A673 (cell line): ENCODE measurements at regions not wholly inside any gene's neighbourhood (a gene's known extent, or its start where the extent isn't known, plus 50 kb on each side); places are given as distances from the start of the nearest gene placed in this dataset.

Experiments used
- EZH2 ChIP-seq: fragments of 200-600 bp; sonication (generic); IDR thresholded peaks from 2 replicates; pipeline ENCODE4 v1.6.1; 2017; ENCODE audit warnings: borderline replicate concordance, low read depth, mild to moderate bottlenecking, mixed read lengths, antibody characterized with exemption, low read length; ENCODE audit not compliant: poor library complexity, severe bottlenecking
- TF ChIP-seq, protein P1 (sequence below): fragments of 300-800, 200-600 bp; sonication (generic); conservative IDR thresholded peaks from 2 replicates; pipeline ENCODE4 v1.5.1; 2017; ENCODE audit warnings: low read depth, mild to moderate bottlenecking, antibody characterized with exemption, low read length, moderate library complexity, mixed read lengths

DNA sequence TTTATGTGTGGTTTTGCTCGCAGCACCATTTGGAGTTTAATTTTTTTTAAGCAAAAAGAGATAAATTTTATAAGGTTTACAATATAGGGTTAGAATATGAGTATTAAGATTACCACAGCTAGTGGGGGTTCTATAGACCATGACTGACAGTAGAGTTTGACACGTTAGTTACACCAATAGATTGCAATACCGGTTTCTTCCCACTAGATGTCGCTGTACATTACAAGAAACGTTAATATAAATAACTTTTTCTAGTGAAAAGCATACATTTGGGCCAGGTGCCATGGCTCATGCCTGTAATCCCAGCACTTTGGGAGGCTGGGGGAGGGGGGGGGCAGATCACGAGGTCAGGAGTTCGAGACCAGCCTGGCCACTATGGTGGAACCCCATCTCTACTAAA is 433.6 kb downstream of the MAGEB5 start:
- TF ChIP-seq, protein P1, sequence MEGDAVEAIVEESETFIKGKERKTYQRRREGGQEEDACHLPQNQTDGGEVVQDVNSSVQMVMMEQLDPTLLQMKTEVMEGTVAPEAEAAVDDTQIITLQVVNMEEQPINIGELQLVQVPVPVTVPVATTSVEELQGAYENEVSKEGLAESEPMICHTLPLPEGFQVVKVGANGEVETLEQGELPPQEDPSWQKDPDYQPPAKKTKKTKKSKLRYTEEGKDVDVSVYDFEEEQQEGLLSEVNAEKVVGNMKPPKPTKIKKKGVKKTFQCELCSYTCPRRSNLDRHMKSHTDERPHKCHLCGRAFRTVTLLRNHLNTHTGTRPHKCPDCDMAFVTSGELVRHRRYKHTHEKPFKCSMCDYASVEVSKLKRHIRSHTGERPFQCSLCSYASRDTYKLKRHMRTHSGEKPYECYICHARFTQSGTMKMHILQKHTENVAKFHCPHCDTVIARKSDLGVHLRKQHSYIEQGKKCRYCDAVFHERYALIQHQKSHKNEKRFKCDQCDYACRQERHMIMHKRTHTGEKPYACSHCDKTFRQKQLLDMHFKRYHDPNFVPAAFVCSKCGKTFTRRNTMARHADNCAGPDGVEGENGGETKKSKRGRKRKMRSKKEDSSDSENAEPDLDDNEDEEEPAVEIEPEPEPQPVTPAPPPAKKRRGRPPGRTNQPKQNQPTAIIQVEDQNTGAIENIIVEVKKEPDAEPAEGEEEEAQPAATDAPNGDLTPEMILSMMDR: peak; percentile 68
- no peak for TF ChIP-seq EZH2
